SU-DHL-6 (cell line): ENCODE measurements at regions not wholly inside any gene's neighbourhood (a gene's known extent, or its start where the extent isn't known, plus 50 kb on each side); places are given as distances from the start of the nearest gene placed in this dataset.

Experiments
- CTCF ChIP-seq: fragments of 200-600 bp; sonication (generic); IDR thresholded peaks from one replicate; pipeline ENCODE4 v1.5.1; 2017; ENCODE audit warnings: antibody characterized with exemption, mild to moderate bottlenecking, low read length, moderate library complexity; ENCODE audit not compliant: insufficient read depth, poor library complexity, severe bottlenecking
- EZH2phosphoT487 ChIP-seq: fragments of 200-600 bp; sonication (generic), shearing (Covaris generic); conservative IDR thresholded peaks from 2 replicates; pipeline ENCODE4 v1.6.1; 2018; ENCODE audit warnings: mild to moderate bottlenecking, antibody characterized with exemption, low read length, moderate library complexity, mixed read lengths

DNA sequence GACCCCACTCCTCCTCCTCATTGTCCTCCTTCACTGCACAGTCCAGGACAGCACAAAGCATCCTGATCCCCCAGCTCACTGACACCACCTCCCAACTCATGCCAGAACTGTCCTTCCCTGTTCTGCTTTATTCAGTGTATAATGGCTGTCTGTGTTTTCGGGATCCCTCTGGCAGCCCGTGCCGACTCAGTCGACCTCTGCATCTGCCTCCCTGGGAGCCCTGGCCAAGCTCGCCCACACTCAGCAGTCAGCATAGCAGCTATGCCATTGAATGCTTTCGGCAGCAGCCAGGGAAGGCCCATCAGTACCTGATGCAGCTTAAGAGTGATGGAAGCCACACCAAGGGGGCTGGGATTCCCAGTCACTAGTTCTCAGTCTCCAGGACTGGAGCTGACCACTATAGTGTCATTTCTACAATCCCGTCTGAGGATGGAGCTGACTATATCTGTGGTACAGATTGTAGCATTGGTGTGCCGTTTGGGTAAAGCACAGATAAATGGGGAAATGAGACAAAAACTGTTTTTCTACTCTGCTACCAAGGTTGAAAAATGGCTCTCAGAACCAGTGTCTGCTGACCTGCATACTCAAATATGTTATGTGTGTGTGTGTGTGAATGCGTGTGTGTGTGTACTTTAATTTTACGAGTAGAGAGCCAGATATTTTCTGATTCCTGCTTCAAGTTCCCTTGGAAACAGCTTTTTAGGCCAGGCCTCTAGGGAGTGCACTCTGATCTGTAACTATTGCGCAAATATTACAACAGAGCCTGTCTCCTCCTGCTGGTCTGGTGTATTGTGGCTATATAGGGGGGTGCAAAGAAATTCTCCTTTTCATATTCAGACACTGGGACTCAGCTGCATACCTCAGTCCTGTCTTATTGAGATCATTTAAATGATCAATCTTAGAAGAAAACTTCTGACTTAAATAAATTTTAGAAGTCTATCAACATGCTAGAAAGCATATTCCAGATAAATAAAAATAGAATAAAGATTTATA is 78.8 kb upstream of the TOP3B start:
- TF ChIP-seq CTCF, result no peak
- TF ChIP-seq EZH2phosphoT487, result no peak
